GM21390 (cell line): ENCODE measurements at regions not wholly inside any gene's neighbourhood (a gene's known extent, or its start where the extent isn't known, plus 50 kb on each side); places are given as distances from the start of the nearest gene placed in this dataset.
"Not testable (repeated sequence)": the region's sequence is repeated elsewhere in the genome, so short reads cannot be mapped to it uniquely, and the experiment has no call there.

Source experiments
- ATAC-seq: cut with Tn5 transposase; IDR thresholded peaks from one replicate; pipeline ENCODE4 v1.9.1; 2021; ENCODE audit not compliant: unreplicated experiment

- ATAC-seq, result no peak
Observed at GRCh38 chr11:41675205-41675604, 215.8 kb upstream of the LRRC4C start.

DNA sequence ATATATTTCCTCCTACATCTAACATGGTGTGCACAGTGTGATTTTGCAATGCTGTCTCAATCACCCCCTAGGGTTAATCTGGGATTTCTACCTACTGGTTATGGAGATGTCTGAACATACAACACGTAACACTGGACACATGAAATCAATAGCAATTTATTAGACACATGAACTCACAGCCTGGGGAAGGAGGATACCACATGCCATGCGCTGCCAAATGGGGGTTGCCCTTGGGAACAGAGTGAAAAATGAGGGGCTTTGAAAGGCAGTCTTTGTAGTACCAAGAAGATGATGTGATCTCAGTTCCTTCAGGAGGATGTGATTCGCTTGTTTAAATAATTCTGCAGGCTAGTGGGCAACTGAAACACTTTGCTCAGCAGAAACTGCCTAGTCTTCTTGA lies 253.6 kb upstream of the LRRC4C start:
- no peak for ATAC-seq

DNA sequence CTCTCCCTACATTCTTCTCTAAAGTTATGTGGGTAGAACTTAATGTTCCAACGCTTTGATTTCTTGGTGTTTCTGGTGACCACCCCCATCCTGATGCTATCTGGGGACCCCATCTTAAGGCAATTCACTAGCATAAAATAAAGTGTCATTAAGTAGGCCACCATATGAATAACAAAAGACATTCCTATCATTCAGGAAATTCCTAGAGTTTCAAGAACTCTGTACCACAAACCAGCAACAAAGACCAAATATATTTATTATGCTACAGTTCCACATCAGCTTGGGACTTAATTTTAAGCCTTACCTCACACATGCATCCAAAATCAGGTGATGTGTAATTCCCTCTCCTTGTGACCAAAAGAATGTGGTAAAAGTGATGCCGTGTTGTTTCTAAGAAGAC lies 254.6 kb upstream of the LRRC4C start:
- no peak for ATAC-seq

DNA sequence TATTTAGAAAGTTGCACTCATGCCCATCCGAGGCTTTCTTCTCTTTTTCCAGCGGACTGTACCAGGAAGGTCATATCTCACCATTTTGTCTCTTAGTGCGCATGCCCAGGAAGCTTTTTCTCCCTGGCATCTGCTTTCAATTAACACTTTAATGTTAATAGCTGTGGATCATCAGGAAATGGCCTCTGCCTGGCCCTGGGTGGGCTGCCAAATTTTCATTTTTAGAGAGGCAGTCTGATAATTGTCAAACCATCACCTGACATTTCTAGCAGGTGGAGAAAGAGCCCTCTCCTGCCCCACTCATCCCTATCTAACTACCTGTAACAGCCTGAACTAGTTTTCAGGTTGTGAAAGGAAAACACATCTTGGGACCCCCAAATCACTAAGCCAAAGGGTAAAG lies 257.4 kb upstream of the LRRC4C start:
- no peak for ATAC-seq

DNA sequence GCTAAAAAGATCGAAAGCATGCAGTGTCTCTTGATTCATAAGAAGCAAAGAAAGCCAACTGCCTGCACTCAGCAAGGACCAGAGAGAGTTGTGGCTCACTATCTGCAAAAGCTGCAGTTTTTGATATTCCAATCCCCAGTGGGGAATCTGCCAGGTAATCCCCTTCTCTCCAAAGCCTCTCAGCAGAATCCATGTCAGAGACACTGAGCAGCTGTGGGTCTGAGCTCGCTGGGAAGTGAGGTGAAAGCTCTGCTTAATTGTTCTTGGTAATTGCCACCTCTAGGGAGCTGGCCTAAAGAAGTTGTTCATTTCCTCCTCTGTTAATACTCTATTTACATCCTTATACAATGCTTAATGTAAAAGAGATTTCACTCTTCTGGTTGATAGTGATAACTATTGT lies 261.3 kb upstream of the LRRC4C start:
- no peak for ATAC-seq

DNA sequence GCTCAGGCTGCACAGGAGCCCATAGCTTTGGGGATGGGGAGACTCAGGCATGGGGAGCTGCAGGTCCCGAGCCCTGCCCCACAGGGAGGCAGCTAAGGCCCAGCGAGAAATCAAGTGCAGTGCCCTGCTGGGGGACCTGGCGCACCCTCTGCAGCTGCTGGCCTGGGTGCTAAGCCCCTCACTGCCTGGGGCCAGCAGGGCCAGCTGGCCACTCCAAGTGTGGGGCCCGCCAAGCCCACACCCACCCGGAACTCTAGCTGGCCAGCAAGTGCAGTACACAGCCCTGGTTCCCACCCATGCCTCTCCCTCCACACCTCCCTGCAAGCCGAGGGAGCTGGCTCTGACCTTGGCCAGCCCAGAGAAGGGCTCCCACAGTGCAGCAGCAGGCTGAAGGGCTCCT lies 268.7 kb upstream of the LRRC4C start:
- not testable (repeated sequence) for ATAC-seq

GRCh38 chr11:41775296-41775695 lies 315.8 kb upstream of the LRRC4C start:
- ATAC-seq, result no peak

DNA sequence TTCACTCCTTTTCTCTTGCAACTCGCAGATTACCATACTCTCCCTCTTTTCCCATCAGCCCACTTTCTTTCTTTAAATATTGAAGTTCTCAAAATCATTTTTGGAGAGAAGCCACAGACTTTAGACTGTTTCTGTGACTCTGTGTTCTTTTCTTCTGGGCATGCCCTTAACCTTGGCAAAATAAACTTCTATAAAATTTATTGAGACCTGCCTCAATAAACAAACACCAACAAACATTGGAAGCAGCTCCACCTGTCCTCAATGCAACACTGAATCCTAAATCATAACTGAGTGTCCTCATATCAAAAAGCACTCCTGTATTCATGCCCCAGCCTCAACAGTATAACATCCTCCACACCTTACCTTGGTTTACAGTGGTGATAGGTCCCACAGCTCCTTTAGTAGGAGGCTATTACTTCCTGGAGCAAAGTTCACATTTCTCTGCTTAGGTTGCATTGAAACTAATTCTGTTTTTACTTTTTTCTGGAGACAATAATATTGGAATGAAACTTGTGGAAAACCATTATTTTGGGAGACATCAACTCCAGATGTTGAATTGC lies 320.0 kb upstream of the LRRC4C start:
- no peak for ATAC-seq

GRCh38 chr11:41781441-41781840 lies 322.0 kb upstream of the LRRC4C start:
- no peak for ATAC-seq

- no peak for ATAC-seq
Observed at GRCh38 chr11:41784513-41785335, 325.3 kb upstream of the LRRC4C start.

- ATAC-seq, result no peak
Observed at GRCh38 chr11:41786087-41786486, 326.6 kb upstream of the LRRC4C start.

- no peak for ATAC-seq
Observed at GRCh38 chr11:41788177-41788576, 328.7 kb upstream of the LRRC4C start.

GRCh38 chr11:41789376-41789775 lies 329.9 kb upstream of the LRRC4C start:
- no peak for ATAC-seq

GRCh38 chr11:41795004-41795403 lies 335.6 kb upstream of the LRRC4C start:
- no peak for ATAC-seq

- ATAC-seq, result no peak
Observed at GRCh38 chr11:41799754-41800153, 340.3 kb upstream of the LRRC4C start.

DNA sequence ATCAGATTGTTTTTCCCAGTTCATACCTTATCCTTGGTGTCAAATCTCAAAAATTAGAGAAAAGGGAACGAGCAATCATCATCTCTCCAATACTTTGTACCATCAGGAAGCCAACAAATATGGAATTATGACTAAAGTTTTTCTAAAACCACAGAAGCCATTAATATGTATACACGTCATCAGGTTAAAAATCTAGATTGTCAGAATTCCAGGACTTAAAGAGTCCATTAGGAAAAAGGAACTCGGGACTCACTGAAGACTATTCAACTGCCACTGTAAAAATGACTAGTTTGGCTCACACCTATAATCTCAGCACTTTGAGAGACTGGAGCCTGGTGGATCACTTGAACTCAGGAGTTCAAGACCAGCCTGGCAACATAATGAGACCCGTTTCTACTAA lies 344.4 kb upstream of the LRRC4C start:
- no peak for ATAC-seq

- no peak for ATAC-seq
Observed at GRCh38 chr11:41816396-41816795, 356.9 kb upstream of the LRRC4C start.

GRCh38 chr11:41824287-41824686 lies 364.8 kb upstream of the LRRC4C start:
- not testable (repeated sequence) for ATAC-seq

DNA sequence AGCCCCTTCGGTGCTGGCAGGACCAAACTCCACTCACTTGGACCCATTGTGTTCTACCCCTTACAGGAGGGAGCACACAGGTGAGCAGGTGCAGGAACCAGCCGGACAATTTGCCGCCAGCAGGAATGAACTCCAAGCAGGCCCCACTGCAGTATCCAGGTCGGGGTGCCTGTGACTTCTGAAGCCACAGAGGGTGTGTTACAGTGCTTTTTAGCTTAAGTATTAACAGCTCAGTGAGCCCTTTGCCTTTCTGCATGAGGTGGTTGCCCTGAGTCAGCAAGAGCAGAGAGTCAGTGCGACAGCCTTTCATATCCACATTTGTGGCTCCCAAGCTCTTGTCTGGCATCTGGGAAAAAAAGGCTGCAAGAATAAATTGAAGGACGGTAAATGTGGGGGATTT lies 366.6 kb upstream of the LRRC4C start:
- ATAC-seq, result no peak

DNA sequence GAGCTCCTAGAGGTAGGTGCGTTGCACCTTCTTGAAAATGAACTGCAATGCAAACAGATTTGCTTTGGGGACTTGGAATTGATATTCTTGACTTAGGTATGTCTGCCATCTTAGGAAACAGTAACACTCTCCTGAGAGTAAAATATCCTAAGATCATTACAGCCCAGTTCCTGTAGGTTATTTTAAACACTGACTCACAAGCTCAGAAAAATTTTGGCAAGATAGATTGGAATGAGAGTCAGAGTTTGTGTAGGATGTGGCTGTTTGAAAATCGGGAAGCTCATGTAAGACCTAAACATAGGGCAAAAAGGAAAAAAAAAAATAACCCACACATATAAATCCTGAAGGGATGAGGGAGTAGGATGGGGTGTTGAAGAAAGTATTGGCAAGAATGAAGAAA lies 377.0 kb upstream of the LRRC4C start:
- no peak for ATAC-seq

DNA sequence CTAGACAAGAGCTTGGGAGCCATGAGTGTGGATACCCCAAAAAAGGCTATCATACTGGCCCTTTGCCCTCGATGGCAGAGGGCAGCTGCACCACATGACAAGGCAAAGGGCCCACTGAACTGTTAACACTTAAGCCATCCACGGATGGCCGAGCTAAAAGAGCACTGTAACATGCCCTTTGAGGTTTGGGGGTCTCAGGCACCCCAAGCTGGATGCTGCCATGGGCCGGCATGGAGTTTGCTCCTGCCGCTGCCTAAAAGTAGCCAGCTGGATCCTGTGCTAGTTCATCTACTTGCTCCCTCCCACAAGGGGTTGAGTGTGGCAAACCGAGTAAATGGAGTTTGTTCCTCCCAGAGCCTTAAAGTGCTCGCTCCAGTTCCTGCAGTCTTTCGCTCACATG lies 383.2 kb upstream of the LRRC4C start:
- no peak for ATAC-seq

GRCh38 chr11:41845066-41845465 lies 385.6 kb upstream of the LRRC4C start:
- ATAC-seq, result no peak

GRCh38 chr11:41848349-41848748 lies 388.9 kb upstream of the LRRC4C start:
- ATAC-seq, result no peak
